ENCODE measurements at regions not wholly inside any gene's neighbourhood (a gene's known extent, or its start where the extent isn't known, plus 50 kb on each side); places are given as distances from the start of the nearest gene placed in this dataset.

DNA sequence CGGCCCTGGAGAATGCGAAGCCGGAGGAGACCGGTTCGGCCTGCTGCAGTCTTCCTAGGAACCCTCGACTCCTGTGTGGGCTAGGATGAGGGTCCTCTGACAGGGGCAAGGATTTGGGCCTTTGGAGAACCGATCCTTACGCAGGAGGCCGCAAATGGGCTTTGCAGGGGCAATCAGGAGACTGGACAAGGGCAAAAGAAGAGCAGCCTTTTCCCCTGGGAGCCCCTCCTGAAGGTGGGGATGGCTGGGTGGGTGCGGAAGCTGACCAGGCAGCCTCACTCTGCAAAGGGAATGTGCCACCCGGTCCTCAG, 111.7 kb downstream of the NAV1 start (continued):
- TF ChIP-seq ZNF207 (IDR thresholded peaks at IDR 0.05; ENCODE audit: borderline replicate concordance): no peak
- no peak for TF ChIP-seq SUPT20H (IDR thresholded peaks at IDR 0.05; ENCODE audit: borderline replicate concordance, control insufficient read depth, low read depth, low read length)
- TF ChIP-seq MEF2A (IDR thresholded peaks at IDR 0.05; ENCODE audit: insufficient read depth, low read depth, low read length): no peak
- TF ChIP-seq CHD1 (IDR thresholded peaks at IDR 0.05; ENCODE audit: low read depth, low read length): no peak
- no peak for TF ChIP-seq GATAD2B (conservative IDR thresholded peaks at IDR 0.05; ENCODE audit: low read depth)
- TF ChIP-seq SPI1 (IDR thresholded peaks at IDR 0.05; ENCODE audit: borderline replicate concordance, insufficient read depth, low read depth, low read length): no peak

DNA sequence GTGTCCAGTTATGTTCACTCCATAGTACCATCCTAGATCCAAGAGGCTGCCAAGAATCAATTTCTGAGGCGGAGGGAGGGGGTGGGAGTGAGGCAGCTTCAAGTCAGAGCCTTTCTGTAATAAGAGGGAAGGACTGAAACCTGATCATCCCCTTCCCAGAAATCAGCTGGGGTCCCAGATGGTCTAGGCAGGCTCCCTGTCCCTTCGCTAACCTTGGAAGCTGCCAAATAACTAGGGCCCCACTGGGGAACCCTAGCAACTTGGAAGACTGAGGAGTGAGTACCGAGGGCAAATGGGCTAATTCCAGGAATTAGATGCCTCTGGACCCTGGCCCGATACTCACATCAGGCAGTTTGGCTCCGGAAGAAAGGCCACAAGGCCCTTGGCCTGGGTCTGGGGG, 113.3 kb downstream of the NAV1 start:
- Histone ChIP-seq H3K4me2 (ENCODE audit: control insufficient read depth, insufficient read depth) (no peak overlapping the region), H3K27me3 (replicated peaks in 1 of 2; ENCODE audit: control insufficient read depth in 2 of 2, insufficient read depth in 2 of 2, low read length in 1 of 2) (peaks cover 4 to 18% of the 10 kb centered on the region in 2 experiments; a peak in 3 of 4 replicates), H3K27ac (ENCODE audit: control insufficient read depth, insufficient read depth) (no peak overlapping the region), H3K9me3 (replicated peaks; ENCODE audit: control insufficient read depth, insufficient read depth, low read length) (no peaks in the 10 kb centered on the region), H3K4me1 (ENCODE audit: control insufficient read depth, insufficient read depth, low read length) (no peaks in the 10 kb centered on the region), H4K20me1 (ENCODE audit: control insufficient read depth, insufficient read depth) (no peaks in the 10 kb centered on the region; the same call in 1 of the 2 replicates), H3K36me3 (ENCODE audit: control insufficient read depth in 2 of 2, insufficient read depth in 2 of 2, low read length in 1 of 2) (no peaks in the 10 kb centered on the region), H3K79me2 (ENCODE audit: control insufficient read depth, insufficient read depth, low read length) (no peaks in the 10 kb centered on the region), H3K9ac (ENCODE audit: control insufficient read depth, insufficient read depth, low read length) (no peak overlapping the region), H3K4me3 (no peak overlapping the region), H2AFZ (ENCODE audit: control insufficient read depth, low read depth, low read length) (no peak overlapping the region)
- no peak for ATAC-seq
- intact Hi-C loops (cut with micrococcal nuclease; ENCODE audit: unreplicated experiment) (no loop called here), in situ Hi-C loops (cut with MboI) (no loop called here)
- no peak for FAIRE-seq
- SMC1A ChIA-PET (ENCODE audit: uncharacterized antibody, unreplicated experiment): no interaction called here
- 42% methylated on average over 5 of the region's 5 CpGs for WGBS (ENCODE audit: insufficient coverage, insufficient replicate concordance, low lambda C conversion rate, missing lambda C conversion rate)
- CTCF ChIA-PET: interaction anchor here (1.4 kb wide), 1 partner anchor 217 kb away, joined by 3 read pairs; no protein-coding TSS in a partner anchor
- POLR2A ChIA-PET: no interaction called here
- RAD21 ChIA-PET (ENCODE audit: unreplicated experiment): no interaction called here
- TF ChIP-seq ESRRA (IDR thresholded peaks at IDR 0.05; ENCODE audit: low read length) (no peak), MYC (IDR thresholded peaks at IDR 0.05; ENCODE audit: insufficient read depth, insufficient read length, insufficient replicate concordance, low read length, severe bottlenecking) (no peak), ZNF217 (IDR thresholded peaks at IDR 0.05) (no peak), CEBPB (IDR thresholded peaks at IDR 0.05; ENCODE audit: borderline replicate concordance in 1 of 2, low read depth in 2 of 2, low read length in 2 of 2) (no peak), POLR2AphosphoS5 (IDR thresholded peaks at IDR 0.05; ENCODE audit: low read length) (no peak), TBL1XR1 (IDR thresholded peaks at IDR 0.05; ENCODE audit: low read depth, low read length) (no peak), RFX5 (IDR thresholded peaks at IDR 0.05; ENCODE audit: low read depth, low read length) (no peak)
- TF ChIP-seq, protein P1, sequence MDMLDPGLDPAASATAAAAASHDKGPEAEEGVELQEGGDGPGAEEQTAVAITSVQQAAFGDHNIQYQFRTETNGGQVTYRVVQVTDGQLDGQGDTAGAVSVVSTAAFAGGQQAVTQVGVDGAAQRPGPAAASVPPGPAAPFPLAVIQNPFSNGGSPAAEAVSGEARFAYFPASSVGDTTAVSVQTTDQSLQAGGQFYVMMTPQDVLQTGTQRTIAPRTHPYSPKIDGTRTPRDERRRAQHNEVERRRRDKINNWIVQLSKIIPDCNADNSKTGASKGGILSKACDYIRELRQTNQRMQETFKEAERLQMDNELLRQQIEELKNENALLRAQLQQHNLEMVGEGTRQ (IDR thresholded peaks at IDR 0.05; ENCODE audit: borderline replicate concordance, low read depth, low read length): no peak
- BruUV-seq (replicated peaks): no TSS peak
- DNase-seq (ENCODE audit: low read depth, low spot score): no peak

Data from GM12878 (cell line).